ENCODE measurements at regions not wholly inside any gene's neighbourhood (a gene's known extent, or its start where the extent isn't known, plus 50 kb on each side); places are given as distances from the start of the nearest gene placed in this dataset.

- no peak for TF ChIP-seq POLR2AphosphoS5 (IDR thresholded peaks at IDR 0.05; ENCODE audit: low read depth, low read length)
- no peak for TF ChIP-seq POLR2A (IDR thresholded peaks at IDR 0.05; ENCODE audit: low read depth, low read length)
- TF ChIP-seq TAF1 (IDR thresholded peaks at IDR 0.05; ENCODE audit: low read depth, low read length): no peak
- TF ChIP-seq SPI1 (IDR thresholded peaks at IDR 0.05; ENCODE audit: low read depth, low read length): no peak
- TF ChIP-seq POU2F2 (IDR thresholded peaks at IDR 0.05; ENCODE audit: low read depth, low read length): no peak
- TF ChIP-seq PAX5 (IDR thresholded peaks at IDR 0.05; ENCODE audit: insufficient read depth, low read length, severe bottlenecking): no peak
Observed at GRCh38 chr1:87565861-87566260, 237.2 kb downstream of the LMO4 start.
